HepG2 (cell line): ENCODE measurements at regions not wholly inside any gene's neighbourhood (a gene's known extent, or its start where the extent isn't known, plus 50 kb on each side); places are given as distances from the start of the nearest gene placed in this dataset.

ENCODE experiments used
- EHMT2 ChIP-seq: fragments of 200-600 bp; sonication (generic); IDR thresholded peaks from 2 replicates; pipeline ENCODE4 v1.7.0; 2017; ENCODE audit warnings: antibody characterized with exemption, low read depth, low read length, borderline replicate concordance
- HIVEP1 ChIP-seq: sonication (generic); formaldehyde crosslinking; IDR thresholded peaks from 2 replicates; pipeline ENCODE4 v1.4.0; 2020; ENCODE audit warnings: mild to moderate bottlenecking, missing genetic modification reagents
- ZBTB46 ChIP-seq: sonication (generic); formaldehyde crosslinking; IDR thresholded peaks from 2 replicates; pipeline ENCODE4 v1.4.0; 2020; ENCODE audit warnings: mild to moderate bottlenecking, missing genetic modification reagents, borderline replicate concordance
- ZSCAN9 ChIP-seq: IDR thresholded peaks from 2 replicates; pipeline ENCODE4 v1.6.1; 2016; ENCODE audit warnings: borderline replicate concordance
- TF ChIP-seq, protein P1 (sequence below): sonication (generic); formaldehyde crosslinking; IDR thresholded peaks from 2 replicates; pipeline ENCODE4 v1.5.0; 2020; ENCODE audit warnings: mild to moderate bottlenecking, missing genetic modification reagents, moderate library complexity

DNA sequence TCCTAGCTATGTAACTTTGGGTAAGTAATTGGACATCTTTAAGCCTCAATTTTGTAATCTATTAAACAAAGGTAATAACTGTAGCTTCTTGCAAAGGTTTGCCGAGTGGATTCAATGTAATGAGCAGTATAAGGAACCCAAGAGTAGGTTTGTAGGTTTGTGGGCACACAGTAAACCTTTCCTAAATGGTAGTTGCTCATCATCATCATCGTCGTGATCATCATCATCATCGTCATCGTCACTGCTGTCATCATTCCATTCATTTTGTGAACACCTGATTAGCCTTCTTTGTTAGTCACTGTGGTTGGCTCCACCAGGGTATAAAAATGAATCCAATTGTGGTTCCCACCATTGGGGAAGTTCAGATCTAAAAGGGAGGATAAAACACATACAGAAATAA is 223.1 kb upstream of the KIRREL3 start:
- TF ChIP-seq, protein P1, sequence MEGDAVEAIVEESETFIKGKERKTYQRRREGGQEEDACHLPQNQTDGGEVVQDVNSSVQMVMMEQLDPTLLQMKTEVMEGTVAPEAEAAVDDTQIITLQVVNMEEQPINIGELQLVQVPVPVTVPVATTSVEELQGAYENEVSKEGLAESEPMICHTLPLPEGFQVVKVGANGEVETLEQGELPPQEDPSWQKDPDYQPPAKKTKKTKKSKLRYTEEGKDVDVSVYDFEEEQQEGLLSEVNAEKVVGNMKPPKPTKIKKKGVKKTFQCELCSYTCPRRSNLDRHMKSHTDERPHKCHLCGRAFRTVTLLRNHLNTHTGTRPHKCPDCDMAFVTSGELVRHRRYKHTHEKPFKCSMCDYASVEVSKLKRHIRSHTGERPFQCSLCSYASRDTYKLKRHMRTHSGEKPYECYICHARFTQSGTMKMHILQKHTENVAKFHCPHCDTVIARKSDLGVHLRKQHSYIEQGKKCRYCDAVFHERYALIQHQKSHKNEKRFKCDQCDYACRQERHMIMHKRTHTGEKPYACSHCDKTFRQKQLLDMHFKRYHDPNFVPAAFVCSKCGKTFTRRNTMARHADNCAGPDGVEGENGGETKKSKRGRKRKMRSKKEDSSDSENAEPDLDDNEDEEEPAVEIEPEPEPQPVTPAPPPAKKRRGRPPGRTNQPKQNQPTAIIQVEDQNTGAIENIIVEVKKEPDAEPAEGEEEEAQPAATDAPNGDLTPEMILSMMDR (CRISPR knock-in tag) = no peak
- TF ChIP-seq ZSCAN9 (no peak), ZBTB46 (CRISPR knock-in tag) (no peak), EHMT2 (no peak), HIVEP1 (CRISPR knock-in tag) (no peak)
